ENCODE measurements at regions not wholly inside any gene's neighbourhood (a gene's known extent, or its start where the extent isn't known, plus 50 kb on each side); places are given as distances from the start of the nearest gene placed in this dataset.
"Not testable (repeated sequence)": the region's sequence is repeated elsewhere in the genome, so short reads cannot be mapped to it uniquely, and the experiment has no call there.

DNA sequence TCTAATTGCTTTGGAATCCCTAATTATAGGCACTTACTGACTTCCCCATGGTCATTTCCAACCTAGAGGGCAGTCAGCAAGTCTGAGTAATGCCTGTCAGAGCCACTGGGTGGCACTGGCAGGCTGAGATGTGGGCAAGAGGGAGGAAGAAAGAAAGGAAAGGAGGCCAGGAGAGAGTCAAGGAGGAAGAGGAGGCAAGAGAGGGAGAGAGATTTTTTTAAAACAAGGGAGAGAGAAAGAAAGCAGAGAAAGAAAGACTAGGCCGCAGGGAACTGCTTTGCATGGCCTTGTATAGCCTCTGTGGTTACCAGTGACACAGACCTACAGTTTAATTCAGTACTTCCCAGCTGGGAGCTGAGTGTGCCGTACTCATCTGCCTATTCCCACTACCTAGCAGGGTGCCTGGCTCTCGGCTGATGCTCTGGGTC, 210.4 kb upstream of the ADO start:
- Histone ChIP-seq H3K36me3 (no peaks in the 10 kb centered on the region), H3K27ac (no peak overlapping the region), H3K4me1 (no peaks in the 10 kb centered on the region), H3K4me3 (no peak overlapping the region), H3K27me3 (no peaks in the 10 kb centered on the region), H3K9me3 (no peaks in the 10 kb centered on the region)
- TF ChIP-seq, protein P1, sequence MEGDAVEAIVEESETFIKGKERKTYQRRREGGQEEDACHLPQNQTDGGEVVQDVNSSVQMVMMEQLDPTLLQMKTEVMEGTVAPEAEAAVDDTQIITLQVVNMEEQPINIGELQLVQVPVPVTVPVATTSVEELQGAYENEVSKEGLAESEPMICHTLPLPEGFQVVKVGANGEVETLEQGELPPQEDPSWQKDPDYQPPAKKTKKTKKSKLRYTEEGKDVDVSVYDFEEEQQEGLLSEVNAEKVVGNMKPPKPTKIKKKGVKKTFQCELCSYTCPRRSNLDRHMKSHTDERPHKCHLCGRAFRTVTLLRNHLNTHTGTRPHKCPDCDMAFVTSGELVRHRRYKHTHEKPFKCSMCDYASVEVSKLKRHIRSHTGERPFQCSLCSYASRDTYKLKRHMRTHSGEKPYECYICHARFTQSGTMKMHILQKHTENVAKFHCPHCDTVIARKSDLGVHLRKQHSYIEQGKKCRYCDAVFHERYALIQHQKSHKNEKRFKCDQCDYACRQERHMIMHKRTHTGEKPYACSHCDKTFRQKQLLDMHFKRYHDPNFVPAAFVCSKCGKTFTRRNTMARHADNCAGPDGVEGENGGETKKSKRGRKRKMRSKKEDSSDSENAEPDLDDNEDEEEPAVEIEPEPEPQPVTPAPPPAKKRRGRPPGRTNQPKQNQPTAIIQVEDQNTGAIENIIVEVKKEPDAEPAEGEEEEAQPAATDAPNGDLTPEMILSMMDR (IDR thresholded peaks at IDR 0.05), result peak; percentile 83 to 92 (median 86)
- TF ChIP-seq POLR2A (IDR thresholded peaks at IDR 0.05), result no peak
- 54% methylated on average over 3 of the region's 3 CpGs for WGBS (ENCODE audit: insufficient coverage, low coverage, low lambda C conversion rate, missing lambda C conversion rate)
- intact Hi-C loops (cut with DNase I), result loop anchor here in 1 of 2 donors (10.0 kb wide), 1 partner anchor 561 kb away; no protein-coding TSS in a partner anchor
- peak; percentile 94 to 98 (median 94) for ATAC-seq
- DNase-seq, result peak; percentile 54 to 68 (median 66)

DNA sequence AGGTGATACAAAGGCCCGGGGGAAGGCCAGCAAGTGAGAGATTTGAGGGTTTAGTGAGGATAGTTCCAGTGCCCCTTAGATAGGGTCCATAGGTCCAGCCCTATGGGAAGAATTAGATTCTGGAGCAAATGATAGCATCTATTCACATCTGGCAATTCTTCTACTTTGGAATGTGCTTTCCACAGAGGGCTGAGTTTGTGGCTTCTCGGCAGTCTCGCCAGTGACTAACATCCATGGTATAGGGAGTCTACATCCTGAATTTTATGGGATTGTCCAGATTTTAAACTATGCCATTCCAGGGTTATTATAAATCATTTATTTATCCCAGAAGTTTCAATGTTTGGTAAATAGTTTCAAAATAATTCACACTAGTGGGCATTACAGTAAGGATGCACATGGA, 207.3 kb upstream of the ADO start:
- ATAC-seq (no peak), DNase-seq (no peak)
- intact Hi-C loops (cut with DNase I), result loop anchor here in 1 of 2 donors (10.0 kb wide), 1 partner anchor 558 kb away; no protein-coding TSS in a partner anchor
- TF ChIP-seq, protein P1 (IDR thresholded peaks at IDR 0.05), result no peak
- TF ChIP-seq POLR2A (IDR thresholded peaks at IDR 0.05), result no peak
- Histone ChIP-seq H3K4me3 (no peak overlapping the region), H3K9me3 (no peaks in the 10 kb centered on the region), H3K27ac (no peak overlapping the region), H3K4me1 (no peaks in the 10 kb centered on the region), H3K27me3 (no peaks in the 10 kb centered on the region), H3K36me3 (no peaks in the 10 kb centered on the region)
- WGBS (ENCODE audit: insufficient coverage, low coverage, low lambda C conversion rate, missing lambda C conversion rate), result 100% methylated on average over 3 of the region's 3 CpGs

DNA sequence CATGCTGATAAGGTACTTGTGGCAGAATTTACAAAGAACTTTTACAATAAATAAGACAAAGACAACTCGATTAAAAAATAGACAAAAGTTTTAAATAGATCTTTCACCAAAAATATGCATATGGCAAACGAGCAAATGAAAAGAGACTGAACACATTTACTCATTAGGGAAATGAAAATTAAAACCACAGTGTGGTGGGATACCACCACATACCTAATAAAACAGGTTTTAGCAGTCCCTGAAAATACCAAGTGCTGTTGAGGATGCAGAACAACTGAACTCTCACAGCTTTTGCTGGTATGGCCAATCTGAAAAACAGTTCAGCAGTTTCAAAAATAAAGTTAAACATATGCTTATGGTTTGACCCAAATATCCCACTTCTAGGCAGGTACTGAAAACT, 205.4 kb upstream of the ADO start:
- TF ChIP-seq, protein P1 (IDR thresholded peaks at IDR 0.05), result no peak
- no peak for TF ChIP-seq POLR2A (IDR thresholded peaks at IDR 0.05)
- Histone ChIP-seq H3K36me3 (no peaks in the 10 kb centered on the region), H3K4me3 (no peak overlapping the region), H3K9me3 (no peaks in the 10 kb centered on the region), H3K4me1 (no peaks in the 10 kb centered on the region), H3K27me3 (no peaks in the 10 kb centered on the region), H3K27ac (no peak overlapping the region)
- no peak for ATAC-seq
- 34% methylated on average over 2 of the region's 2 CpGs for WGBS (ENCODE audit: insufficient coverage, low coverage, low lambda C conversion rate, missing lambda C conversion rate)
- intact Hi-C loops (cut with DNase I), result loop anchor here in 1 of 2 donors (10.0 kb wide), 1 partner anchor 556 kb away; no protein-coding TSS in a partner anchor
- no peak for DNase-seq

DNA sequence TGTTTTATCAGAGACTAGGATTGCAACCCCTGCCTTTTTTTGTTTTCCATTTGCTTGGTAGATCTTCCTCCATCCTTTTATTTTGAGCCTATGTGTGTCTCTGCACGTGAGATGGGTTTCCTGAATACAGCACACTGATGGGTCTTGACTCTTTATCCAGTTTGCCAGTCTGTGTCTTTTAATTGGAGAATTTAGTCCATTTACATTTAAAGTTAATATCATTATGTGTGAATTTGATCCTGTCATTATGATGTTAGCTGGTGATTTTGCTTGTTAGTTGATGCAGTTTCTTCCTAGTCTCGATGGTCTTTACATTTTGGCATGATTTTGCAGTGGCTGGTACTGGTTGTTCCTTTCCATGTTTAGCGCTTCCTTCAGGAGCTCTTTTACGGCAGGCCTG, 198.0 kb upstream of the ADO start:
- H3K36me3 ChIP-seq; H3K4me1 ChIP-seq; intact Hi-C loops (cut with DNase I); H3K4me3 ChIP-seq; ATAC-seq; H3K9me3 ChIP-seq; H3K27me3 ChIP-seq; DNase-seq; H3K27ac ChIP-seq: not testable (repeated sequence)
- WGBS (ENCODE audit: insufficient coverage, low coverage, low lambda C conversion rate, missing lambda C conversion rate), result 90% methylated on average over 2 of the region's 4 CpGs

DNA sequence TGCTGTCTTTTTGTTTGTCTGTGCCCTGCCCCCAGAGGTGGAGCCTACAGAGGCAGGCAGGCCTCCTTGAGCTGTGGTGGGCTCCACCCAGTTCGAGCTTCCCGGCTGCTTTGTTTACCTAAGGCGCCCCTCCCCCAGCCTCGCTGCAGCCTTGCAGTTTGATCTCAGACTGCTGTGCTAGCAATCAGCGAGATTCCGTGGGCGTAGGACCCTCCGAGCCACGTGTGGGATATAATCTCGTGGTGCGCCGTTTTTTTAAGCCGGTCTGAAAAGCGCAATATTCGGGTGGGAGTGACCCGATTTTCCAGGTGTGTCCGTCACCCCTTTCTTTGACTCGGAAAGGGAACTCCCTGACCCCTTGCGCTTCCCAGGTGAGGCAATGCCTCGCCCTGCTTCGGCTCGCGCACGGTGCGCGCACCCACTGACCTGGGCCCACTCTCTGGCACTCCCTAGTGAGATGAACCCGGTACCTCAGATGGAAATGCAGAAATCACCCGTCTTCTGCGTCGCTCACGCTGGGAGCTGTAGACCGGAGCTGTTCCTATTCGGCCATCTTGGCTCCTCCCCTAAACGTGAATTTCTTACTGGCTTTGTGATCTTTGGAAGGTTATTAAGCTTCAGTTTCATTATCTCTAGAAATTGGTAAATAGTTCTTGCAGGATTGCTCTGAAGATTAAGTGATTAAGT, 196.2 kb upstream of the ADO start:
- ATAC-seq; intact Hi-C loops (cut with DNase I); H3K27ac ChIP-seq; H3K9me3 ChIP-seq; DNase-seq; H3K4me1 ChIP-seq; H3K36me3 ChIP-seq; H3K27me3 ChIP-seq: not testable (repeated sequence)
- H3K4me3 ChIP-seq, result peak overlapping the region in 1 of 3 donors; percentile 6
- WGBS (ENCODE audit: insufficient coverage, low coverage, low lambda C conversion rate, missing lambda C conversion rate), result 65% methylated on average over 14 of the region's 34 CpGs

Data from right lobe of liver (tissue), 6 donors.